ENCODE measurements at regions not wholly inside any gene's neighbourhood (a gene's known extent, or its start where the extent isn't known, plus 50 kb on each side); places are given as distances from the start of the nearest gene placed in this dataset.

- no peak for TF ChIP-seq POLR2A (IDR thresholded peaks at IDR 0.05; ENCODE audit: low read length)
- no peak for TF ChIP-seq GATA1 (IDR thresholded peaks at IDR 0.05; ENCODE audit: low read depth, low read length)
Observed at GRCh38 chr3:117728226-117728625, 1018.6 kb downstream of the TUSC7 start.
